ENCODE measurements at regions not wholly inside any gene's neighbourhood (a gene's known extent, or its start where the extent isn't known, plus 50 kb on each side); places are given as distances from the start of the nearest gene placed in this dataset.
"Not testable (repeated sequence)": the region's sequence is repeated elsewhere in the genome, so short reads cannot be mapped to it uniquely, and the experiment has no call there.

GRCh38 chr2:94758546-94758945 is 112.7 kb upstream of the TEKT4 start:
- DNase-seq (ENCODE audit: low read depth), result no peak
- H3K4me3 ChIP-seq (ENCODE audit: low read length), result no peak overlapping the region
- TF ChIP-seq CTCF (IDR thresholded peaks at IDR 0.05; ENCODE audit: insufficient read depth, low read depth, low read length, missing control alignments), result no peak

- TF ChIP-seq CTCF (IDR thresholded peaks at IDR 0.05; ENCODE audit: insufficient read depth, low read depth, low read length, missing control alignments), result no peak
- no peak overlapping the region for H3K4me3 ChIP-seq (ENCODE audit: low read length)
- DNase-seq (ENCODE audit: low read depth), result no peak
Measured at GRCh38 chr2:94759211-94759610, 112.0 kb upstream of the TEKT4 start.

GRCh38 chr2:94762600-94762999 is 108.6 kb upstream of the TEKT4 start:
- TF ChIP-seq CTCF (IDR thresholded peaks at IDR 0.05; ENCODE audit: insufficient read depth, low read depth, low read length, missing control alignments), result no peak
- H3K4me3 ChIP-seq (ENCODE audit: low read length), result no peak overlapping the region
- no peak for DNase-seq (ENCODE audit: low read depth)

GRCh38 chr2:94763318-94763717 is 107.9 kb upstream of the TEKT4 start:
- no peak overlapping the region for H3K4me3 ChIP-seq (ENCODE audit: low read length)
- TF ChIP-seq CTCF (IDR thresholded peaks at IDR 0.05; ENCODE audit: insufficient read depth, low read depth, low read length, missing control alignments), result no peak
- no peak for DNase-seq (ENCODE audit: low read depth)

- DNase-seq (ENCODE audit: low read depth); H3K4me3 ChIP-seq (ENCODE audit: low read length): not testable (repeated sequence)
Measured at GRCh38 chr2:94764331-94764730, 106.9 kb upstream of the TEKT4 start.

GRCh38 chr2:94767336-94767735 is 103.9 kb upstream of the TEKT4 start:
- no peak for TF ChIP-seq CTCF (IDR thresholded peaks at IDR 0.05; ENCODE audit: insufficient read depth, low read depth, low read length, missing control alignments)
- no peak for DNase-seq (ENCODE audit: low read depth)

GRCh38 chr2:94769733-94770132 is 101.5 kb upstream of the TEKT4 start:
- DNase-seq (ENCODE audit: low read depth), result no peak
- TF ChIP-seq CTCF (IDR thresholded peaks at IDR 0.05; ENCODE audit: insufficient read depth, low read depth, low read length, missing control alignments), result no peak
- no peak overlapping the region for H3K4me3 ChIP-seq (ENCODE audit: low read length)

More at GRCh38 chr2:94767336-94767735, 103.9 kb upstream of the TEKT4 start:
- no peak overlapping the region for H3K4me3 ChIP-seq (ENCODE audit: low read length)

GRCh38 chr2:94774851-94775250 is 96.4 kb upstream of the TEKT4 start:
- TF ChIP-seq CTCF (IDR thresholded peaks at IDR 0.05; ENCODE audit: insufficient read depth, low read depth, low read length, missing control alignments), result no peak
- no peak for DNase-seq (ENCODE audit: low read depth)
- no peak overlapping the region for H3K4me3 ChIP-seq (ENCODE audit: low read length)

Measured in epithelial cell of esophagus (primary cell).